ENCODE measurements at regions not wholly inside any gene's neighbourhood (a gene's known extent, or its start where the extent isn't known, plus 50 kb on each side); places are given as distances from the start of the nearest gene placed in this dataset.

DNA sequence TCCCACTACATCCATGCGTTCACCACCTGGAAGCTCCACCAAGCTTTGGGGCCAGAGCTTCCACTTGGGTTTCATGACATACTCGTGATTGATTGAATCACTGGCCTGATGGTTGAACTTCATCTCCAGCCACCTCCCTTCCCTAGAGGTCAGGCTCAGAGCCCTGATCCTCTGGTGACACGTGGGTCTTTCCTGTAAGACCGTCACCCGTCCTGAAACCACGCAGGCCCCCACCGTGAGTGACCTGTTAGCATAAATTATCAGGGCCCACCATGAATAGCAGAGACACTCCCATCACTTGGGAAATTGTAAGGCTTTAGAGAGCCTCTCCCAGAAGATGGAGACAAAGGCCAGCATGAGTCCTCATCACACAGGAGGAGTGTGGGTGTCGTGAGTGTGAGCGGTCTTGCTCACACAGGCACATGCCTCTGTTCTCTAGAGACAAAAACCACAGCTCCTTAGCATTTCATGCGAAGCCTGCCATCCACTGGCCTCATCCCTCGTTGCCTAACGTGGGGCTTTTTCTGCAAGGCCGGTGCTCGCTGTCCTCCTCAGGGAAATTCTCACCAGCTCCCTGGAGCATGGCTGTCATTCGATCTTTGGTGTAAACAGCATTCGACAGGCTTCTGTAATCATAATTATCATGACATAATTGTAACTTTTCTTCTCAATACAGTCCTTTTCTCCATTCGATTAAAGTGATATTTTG lies 65.1 kb upstream of the DUSP22 start:
- DNase-seq, result no peak

DNA sequence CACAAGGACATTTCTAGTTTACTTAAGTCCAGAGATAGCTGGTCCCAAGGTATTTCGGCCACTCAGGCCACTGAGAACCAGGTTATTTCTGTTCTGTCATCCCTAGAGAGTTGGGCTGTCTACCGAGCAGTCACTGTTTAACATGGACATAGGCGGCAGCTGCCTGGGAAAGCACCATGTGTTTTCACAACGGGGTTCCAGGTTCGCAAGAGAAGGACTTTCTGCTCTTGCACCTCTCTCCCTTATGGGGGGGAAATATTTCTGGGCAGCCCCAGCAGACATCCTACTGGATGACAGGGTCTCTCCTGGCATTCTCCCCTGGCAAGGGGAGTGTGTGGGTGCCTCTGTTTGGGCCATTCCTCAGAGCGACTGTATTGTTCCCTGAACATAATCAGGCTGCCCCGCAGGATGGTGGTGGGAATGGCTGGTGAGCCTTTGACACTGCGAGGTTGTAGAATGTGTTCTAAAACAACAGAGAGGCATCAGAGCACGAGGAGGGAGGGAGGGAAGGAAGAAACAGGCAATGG lies 64.4 kb upstream of the DUSP22 start:
- DNase-seq, result no peak

DNA sequence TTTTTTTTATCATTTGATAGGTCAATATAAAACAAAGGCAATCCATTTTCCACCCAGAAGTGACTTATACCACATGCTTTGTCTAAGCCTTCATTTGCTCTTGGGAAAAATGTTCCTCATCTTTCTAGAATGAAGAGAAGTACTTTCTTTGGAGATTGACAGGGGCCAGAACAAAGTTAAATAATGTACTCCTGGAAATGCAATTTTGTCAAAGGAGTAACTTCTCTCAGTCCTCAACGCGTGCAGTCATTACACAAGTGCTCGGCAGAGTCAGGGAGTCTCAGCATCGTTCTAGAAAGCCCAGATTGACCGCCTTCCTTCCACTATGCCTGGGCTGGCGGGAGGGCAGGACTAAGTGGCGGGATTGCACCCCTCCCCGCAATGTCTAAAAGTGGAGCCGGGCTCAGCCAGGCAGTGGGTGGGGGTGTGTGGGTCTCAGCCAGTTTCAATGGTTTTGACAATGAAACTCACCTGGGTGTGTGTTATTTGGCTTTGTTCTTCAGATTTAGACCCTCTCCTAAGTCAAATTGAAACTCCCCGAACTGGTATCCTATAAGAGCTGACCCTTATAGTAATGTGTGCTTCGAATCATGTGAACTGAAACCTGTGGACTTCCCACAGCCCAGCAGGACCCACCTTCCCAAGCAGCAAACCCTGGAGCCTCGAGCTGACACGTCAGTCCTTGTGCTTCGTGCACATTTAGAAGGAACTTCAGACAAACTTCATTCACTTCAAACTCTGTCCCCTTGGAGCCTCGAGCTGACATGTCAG lies 63.2 kb upstream of the DUSP22 start:
- DNase-seq, result no peak

DNA sequence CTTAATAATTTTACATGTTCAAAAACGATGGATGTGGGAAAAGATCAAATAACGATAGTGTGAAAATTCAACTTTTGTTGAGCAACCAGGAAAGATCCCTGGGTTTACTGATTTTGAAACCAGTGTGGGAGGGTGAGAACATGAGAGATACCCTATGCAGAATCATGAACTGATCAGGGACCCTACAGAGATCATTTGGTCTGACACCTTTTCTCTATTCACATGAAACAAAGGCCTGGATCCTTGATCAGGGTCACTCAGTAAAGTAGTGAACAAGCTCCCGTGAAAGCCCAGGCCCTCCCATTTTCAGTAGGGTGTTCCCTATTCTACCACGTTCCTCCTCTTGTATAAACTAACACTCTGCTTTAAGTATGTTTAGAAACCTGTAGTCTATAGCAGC lies 60.5 kb upstream of the DUSP22 start:
- no peak for DNase-seq

DNA sequence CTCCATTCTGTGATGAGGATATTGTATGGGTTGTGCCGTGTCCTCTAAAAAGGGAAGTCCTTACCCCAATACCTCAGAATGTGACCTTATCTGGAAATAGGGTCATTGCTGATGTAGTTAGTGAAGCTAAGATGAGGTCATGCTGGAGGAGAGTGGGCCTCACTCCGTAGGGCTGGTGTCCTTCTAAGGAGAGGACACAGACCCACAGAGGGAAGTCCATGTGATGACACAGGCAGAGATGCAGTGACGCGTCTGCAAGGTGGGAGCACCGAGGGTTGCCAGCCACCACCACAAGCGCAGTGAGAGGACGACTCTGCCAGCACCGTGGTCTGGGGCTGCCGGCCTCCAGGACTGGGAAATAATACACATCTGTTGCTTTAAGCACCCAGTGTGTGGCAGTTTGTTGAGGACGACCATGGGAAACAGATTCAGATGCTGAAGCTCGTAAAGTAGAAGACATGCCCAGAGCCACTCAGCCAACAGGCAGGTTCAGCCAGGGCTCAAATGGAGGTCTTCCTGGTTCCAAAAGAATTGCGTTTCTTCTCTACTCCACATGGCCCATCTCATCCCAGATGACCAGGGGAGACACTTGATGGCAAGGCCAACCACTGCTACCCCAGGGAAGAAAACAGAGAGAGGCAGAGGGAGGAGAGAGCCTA lies 59.2 kb upstream of the DUSP22 start:
- no peak for DNase-seq

DNA sequence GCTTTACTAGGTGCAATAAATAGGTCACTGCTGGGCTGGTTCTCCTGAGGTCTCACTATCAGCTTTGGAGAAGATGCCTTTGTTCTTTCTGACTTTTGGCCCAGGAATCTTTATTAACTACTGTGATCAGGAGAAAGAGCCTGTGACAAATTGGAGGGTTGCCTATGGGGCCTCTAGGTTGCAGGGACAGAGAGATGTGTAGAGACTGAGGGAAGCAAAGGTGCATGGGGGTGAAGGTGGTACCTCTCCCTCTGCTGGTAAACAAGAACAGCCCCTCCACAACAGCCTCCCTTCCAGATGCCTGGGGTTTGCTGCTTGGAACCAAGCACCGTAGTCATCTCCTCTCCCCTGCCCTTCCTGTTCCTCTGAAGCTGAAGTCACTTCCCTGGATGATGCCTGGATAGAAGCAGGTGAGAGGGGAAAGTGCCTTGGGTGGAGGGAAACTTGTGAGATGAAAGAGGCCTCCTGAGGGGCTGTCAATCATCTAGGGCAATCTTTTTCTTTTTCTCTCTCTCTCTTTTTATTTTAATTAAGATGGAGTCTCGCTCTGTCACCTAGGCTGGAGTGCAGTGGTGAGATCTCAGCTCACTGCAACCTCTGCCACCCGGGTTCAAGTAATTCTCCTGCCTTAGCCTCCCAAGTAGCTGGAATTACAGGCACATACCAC lies 57.4 kb upstream of the DUSP22 start:
- DNase-seq, result no peak

DNA sequence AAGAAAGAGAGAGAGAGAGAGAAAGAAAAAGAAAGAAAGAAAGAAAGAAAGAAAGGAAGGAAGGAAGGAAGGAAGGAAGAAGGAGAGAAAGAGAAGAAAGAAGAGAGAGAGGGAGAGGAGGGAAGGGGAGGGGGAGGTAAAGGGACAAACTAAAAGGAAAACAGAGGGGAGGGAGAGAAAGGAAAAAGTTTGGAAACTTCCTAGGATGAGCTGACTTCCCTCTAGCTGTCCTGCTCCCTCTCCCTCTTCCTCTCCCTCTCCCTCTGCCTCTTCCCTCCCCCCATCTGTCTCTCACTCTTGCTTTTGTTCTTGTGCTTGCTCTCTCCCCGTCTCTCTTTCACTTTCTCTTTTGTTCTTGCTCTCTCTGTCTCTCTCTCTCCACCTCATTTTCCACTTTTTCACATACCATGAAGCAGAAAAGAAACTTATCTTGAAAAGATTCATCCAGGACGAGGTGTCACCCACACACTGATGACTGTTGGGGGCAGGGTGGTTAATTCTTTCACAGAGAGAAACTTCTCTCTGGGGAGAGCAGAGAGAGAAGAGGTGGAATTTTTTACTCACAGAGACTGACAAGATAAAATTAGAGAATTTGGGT lies 56.4 kb upstream of the DUSP22 start:
- peak; percentile 51 for DNase-seq

DNA sequence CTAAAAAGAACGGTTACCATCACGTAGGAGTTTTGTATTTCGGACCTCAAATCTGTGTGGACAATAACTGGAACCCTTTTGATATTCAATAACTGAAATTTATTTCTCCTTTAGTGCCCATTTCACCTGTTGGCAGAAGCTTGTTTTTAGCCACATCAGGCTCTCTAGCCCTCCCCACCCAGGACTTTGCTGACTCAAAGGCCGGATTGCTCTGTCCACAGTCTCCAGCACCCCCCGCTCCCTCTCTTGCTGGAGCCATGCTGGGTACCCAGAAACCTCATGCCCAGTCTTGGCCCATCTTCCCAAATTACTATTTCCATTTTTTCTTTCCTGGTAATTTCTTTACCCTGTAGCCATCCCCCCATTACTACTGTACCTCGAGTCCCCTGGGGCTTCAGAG lies 55.8 kb upstream of the DUSP22 start:
- no peak for DNase-seq

DNA sequence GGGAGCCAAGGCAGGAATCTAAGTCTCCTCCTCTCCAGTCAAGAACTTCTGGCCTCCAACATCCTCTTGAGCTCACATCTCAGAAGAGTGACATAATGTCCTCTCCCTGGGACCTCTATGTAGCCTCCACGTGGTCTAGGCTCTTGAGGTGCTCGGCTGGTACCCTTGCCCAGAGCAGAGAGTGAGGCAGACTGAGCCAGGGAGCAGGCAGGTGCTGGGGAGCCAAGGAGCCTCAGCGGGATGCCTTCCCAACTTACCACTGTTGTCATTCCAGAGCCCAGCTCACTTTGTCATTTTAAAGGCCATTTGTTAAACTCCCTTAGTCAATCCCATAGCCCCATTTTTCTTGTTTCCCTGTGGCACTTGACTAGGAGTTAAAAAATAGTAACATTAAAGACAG lies 52.1 kb upstream of the DUSP22 start:
- DNase-seq, result no peak

DNA sequence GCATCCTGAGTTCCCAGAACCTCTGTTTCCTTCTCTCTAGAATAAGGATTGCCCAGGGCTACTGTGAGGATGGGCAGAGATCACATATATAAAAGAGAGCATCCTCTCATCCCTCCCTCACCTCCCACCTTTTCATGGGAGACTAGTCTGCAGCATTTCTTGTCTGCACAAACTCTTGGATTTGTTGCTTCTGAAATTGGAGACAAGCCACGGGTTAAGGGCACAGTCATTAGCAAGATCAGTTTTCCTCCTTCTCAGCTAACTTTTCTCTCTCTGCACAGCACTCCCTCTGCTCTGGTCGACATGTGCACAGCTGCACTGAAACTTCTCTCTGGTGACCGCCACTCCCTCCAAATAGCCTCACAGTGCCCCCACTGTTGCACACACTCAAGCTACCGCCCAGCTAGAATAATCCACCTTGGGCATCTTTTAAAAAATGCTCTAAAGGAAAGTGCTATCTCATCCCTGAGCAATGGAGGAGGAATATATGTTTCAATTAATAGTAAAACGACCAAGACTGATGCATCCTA lies 50.9 kb upstream of the DUSP22 start:
- DNase-seq, result no peak

Data from fibroblast of skin of right quadriceps (primary cell).